OCI-LY7 (cell line): ENCODE measurements at regions not wholly inside any gene's neighbourhood (a gene's known extent, or its start where the extent isn't known, plus 50 kb on each side); places are given as distances from the start of the nearest gene placed in this dataset.

ENCODE experiments used
- BruUV-seq: library from RNA; stranded (reverse); fragments of 400-500 nt; replicated peaks from 2 replicates; lab custom pipeline; 2021; lab: Mats Ljungman, UMichigan
- CTCF ChIA-PET: fragments of 300-600 bp; sonication (Branson Sonifier 250); formaldehyde crosslinking; loops from one replicate; lab custom pipeline; 2022; ENCODE audit warnings: antibody characterized with exemption; ENCODE audit not compliant: unreplicated experiment; lab: Charles Lee
- POLR2A ChIA-PET: fragments of 300-600 bp; sonication (Branson Sonifier 250); formaldehyde crosslinking; loops from one replicate; lab custom pipeline; 2022; ENCODE audit warnings: antibody characterized with exemption; lab: Charles Lee
- DNase-seq: peaks from one replicate; pipeline ENCODE4 v3.0.0-alpha.2; 2015; ENCODE audit warnings: low spot score
- H2AFZ ChIP-seq: fragments of 200-600 bp; sonication (generic), shearing (Covaris generic); 2 replicates; pipeline ENCODE4 v1.6.1; 2014; ENCODE audit warnings: mild to moderate bottlenecking, antibody characterized with exemption, low read length, moderate library complexity
- H3K27ac ChIP-seq: fragments of 200-600 bp; sonication (generic); 2 replicates; pipeline ENCODE4 v1.5.1; 2014; ENCODE audit warnings: mixed run types, low read depth, mild to moderate bottlenecking, moderate library complexity, low read length, inconsistent platforms; ENCODE audit not compliant: poor library complexity, severe bottlenecking
- H3K36me3 ChIP-seq: fragments of 200-600 bp; sonication (generic); 2 replicates; pipeline ENCODE4 v1.6.1; 2014; ENCODE audit warnings: mild to moderate bottlenecking, antibody characterized with exemption, low read length, moderate library complexity, mixed read lengths; ENCODE audit not compliant: insufficient read depth
- H3K4me1 ChIP-seq: fragments of 200-600 bp; sonication (generic); 2 replicates; pipeline ENCODE4 v1.5.1; 2014; ENCODE audit warnings: mild to moderate bottlenecking, low read length; ENCODE audit not compliant: insufficient read depth, poor library complexity, severe bottlenecking
- H3K4me2 ChIP-seq: fragments of 200-600 bp; sonication (generic); 2 replicates; pipeline ENCODE4 v1.6.1; 2014; ENCODE audit warnings: mild to moderate bottlenecking, low read length
- H3K4me3 ChIP-seq: fragments of 200-600 bp; sonication (generic); 2 replicates; pipeline ENCODE4 v1.5.1; 2014; ENCODE audit warnings: mild to moderate bottlenecking, low read depth, low read length; ENCODE audit not compliant: poor library complexity, severe bottlenecking
- H3K79me2 ChIP-seq: fragments of 200-600 bp; sonication (generic); 2 replicates; pipeline ENCODE4 v1.6.1; 2016; ENCODE audit warnings: low read depth, mild to moderate bottlenecking, low read length, moderate library complexity, mixed read lengths; ENCODE audit not compliant: insufficient read depth
- H3K9me2 ChIP-seq: fragments of 200-600 bp; sonication (generic); 2 replicates; pipeline ENCODE4 v1.6.1; 2016; ENCODE audit warnings: mild to moderate bottlenecking, low read length, mixed read lengths; ENCODE audit not compliant: insufficient read depth
- H3K9me3 ChIP-seq: fragments of 200-600 bp; sonication (generic); 2 replicates; pipeline ENCODE4 v1.6.1; 2014; ENCODE audit warnings: mild to moderate bottlenecking, mixed run types, low read length, mixed read lengths
- H4K20me1 ChIP-seq: fragments of 200-600 bp; sonication (generic); 2 replicates; pipeline ENCODE4 v1.6.1; 2014; ENCODE audit warnings: mild to moderate bottlenecking, antibody characterized with exemption, low read length, moderate library complexity, mixed read lengths; ENCODE audit not compliant: insufficient read depth
- CTCF ChIP-seq: fragments of 200-600 bp; sonication (generic); conservative IDR thresholded peaks from 2 replicates; pipeline ENCODE4 v1.5.1; 2014; ENCODE audit warnings: mild to moderate bottlenecking, antibody characterized with exemption, low read length, moderate library complexity, mixed read lengths
- EZH2phosphoT487 ChIP-seq: fragments of 200-600 bp; sonication (generic); IDR thresholded peaks from 2 replicates; pipeline ENCODE4 v1.6.1; 2018; ENCODE audit warnings: low read depth, borderline replicate concordance, mild to moderate bottlenecking, mixed run types, antibody characterized with exemption, low read length, moderate library complexity, mixed read lengths
- intact Hi-C: fragments of 100-400 bp; cut with micrococcal nuclease; formaldehyde crosslinking; loops from one replicate; pipeline ENCODE4 v1.10.0; 2022; ENCODE audit not compliant: unreplicated experiment

GRCh38 chr12:63069860-63070617 lies 81.0 kb downstream of the AVPR1A start:
- H3K9me2 ChIP-seq, result no peaks in the 10 kb centered on the region
- no peak overlapping the region for H3K27ac ChIP-seq
- no peaks in the 10 kb centered on the region for H3K9me3 ChIP-seq
- no peak overlapping the region for H2AFZ ChIP-seq
- no peaks in the 10 kb centered on the region for H3K4me1 ChIP-seq
- TF ChIP-seq EZH2phosphoT487, result no peak
- no peak for TF ChIP-seq CTCF
- DNase-seq, result no peak
- BruUV-seq, result no TSS peak
- ChIA-PET CTCF (no interaction called here), POLR2A (interaction anchor here (0.7 to 1.1 kb wide), 2 partner anchors 15 to 27 kb away, joined by 3 to 4 read pairs; no protein-coding TSS in a partner anchor)
- H3K4me2 ChIP-seq, result no peak overlapping the region
- H3K79me2 ChIP-seq, result no peaks in the 10 kb centered on the region
- no peak overlapping the region for H3K4me3 ChIP-seq
- no peaks in the 10 kb centered on the region for H3K36me3 ChIP-seq
- no peaks in the 10 kb centered on the region for H4K20me1 ChIP-seq
- intact Hi-C loops, result no loop called here

DNA sequence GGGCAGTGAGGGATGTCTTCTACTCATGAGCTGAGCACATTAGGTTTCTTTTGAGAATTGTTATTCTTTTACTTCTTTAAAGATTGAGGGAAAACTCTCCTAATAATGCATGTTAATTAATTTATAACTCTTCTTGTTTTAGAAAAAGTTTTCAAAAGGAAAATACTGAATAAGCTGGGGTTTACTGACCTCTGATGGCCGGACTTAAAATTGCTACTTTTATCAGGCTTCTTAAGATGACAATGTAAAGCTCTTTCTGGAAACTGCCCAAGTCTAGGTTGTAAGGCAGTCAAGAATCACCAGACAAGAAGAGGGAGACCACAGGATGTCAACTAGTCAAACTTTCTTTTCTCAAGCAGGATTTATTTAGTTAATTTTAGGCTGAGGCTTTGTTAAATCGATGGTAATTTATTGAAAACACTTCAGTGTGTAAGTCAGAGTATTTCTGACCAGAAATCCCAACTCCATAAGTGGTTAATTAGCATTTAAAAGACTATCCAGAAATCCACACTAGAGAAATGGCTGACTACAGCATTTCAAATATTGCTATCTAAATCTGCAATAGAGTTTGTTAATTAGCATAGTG lies 82.1 kb downstream of the AVPR1A start:
- Histone ChIP-seq H3K4me1 (no peaks in the 10 kb centered on the region), H3K4me2 (no peak overlapping the region), H4K20me1 (no peaks in the 10 kb centered on the region), H3K79me2 (no peaks in the 10 kb centered on the region), H2AFZ (no peak overlapping the region), H3K27ac (no peak overlapping the region), H3K4me3 (no peak overlapping the region), H3K36me3 (no peaks in the 10 kb centered on the region), H3K9me2 (no peaks in the 10 kb centered on the region), H3K9me3 (no peaks in the 10 kb centered on the region)
- intact Hi-C loops, result no loop called here
- ChIA-PET CTCF (interaction anchor here (1.4 kb wide), 1 partner anchor 16 kb away, joined by 3 read pairs; no protein-coding TSS in a partner anchor), POLR2A (interaction anchor here (0.6 to 1.1 kb wide), 4 partner anchors 9 to 21 kb away, joined by 3 to 5 read pairs (median 4); no protein-coding TSS in a partner anchor)
- TF ChIP-seq CTCF (peak; percentile 85), EZH2phosphoT487 (no peak)
- BruUV-seq, result no TSS peak
- peak; percentile 30 for DNase-seq

DNA sequence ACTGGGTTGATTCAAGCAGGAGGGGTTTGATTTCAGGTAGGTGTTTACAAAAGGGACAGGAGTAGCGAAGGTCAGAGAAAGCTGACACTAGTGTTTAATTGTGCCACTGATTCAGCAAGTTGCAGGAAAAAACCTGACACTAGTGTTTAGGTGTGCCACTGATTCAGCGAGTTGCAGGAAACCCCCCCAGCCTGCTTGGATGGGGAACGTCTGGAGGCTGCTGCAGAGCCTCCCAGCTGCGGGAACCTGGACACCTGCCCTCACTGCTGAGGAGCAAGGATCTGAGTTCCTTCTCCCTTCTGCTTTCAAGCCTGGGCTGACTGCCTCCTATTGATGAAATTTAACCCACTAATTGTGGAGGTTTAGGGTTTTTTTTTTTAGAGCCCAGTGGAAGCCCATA lies 84.2 kb downstream of the AVPR1A start:
- no peaks in the 10 kb centered on the region for H4K20me1 ChIP-seq
- no peak overlapping the region for H3K4me3 ChIP-seq
- intact Hi-C loops, result no loop called here
- H3K36me3 ChIP-seq, result no peaks in the 10 kb centered on the region
- no peaks in the 10 kb centered on the region for H3K4me1 ChIP-seq
- H2AFZ ChIP-seq, result no peak overlapping the region
- ChIA-PET CTCF (no interaction called here), POLR2A (no interaction called here)
- no peak for DNase-seq
- TF ChIP-seq CTCF (no peak), EZH2phosphoT487 (no peak)
- no peaks in the 10 kb centered on the region for H3K79me2 ChIP-seq
- no TSS peak for BruUV-seq
- no peak overlapping the region for H3K27ac ChIP-seq
- H3K4me2 ChIP-seq, result no peak overlapping the region
- no peaks in the 10 kb centered on the region for H3K9me2 ChIP-seq
- no peaks in the 10 kb centered on the region for H3K9me3 ChIP-seq
